ENCODE measurements at regions not wholly inside any gene's neighbourhood (a gene's known extent, or its start where the extent isn't known, plus 50 kb on each side); places are given as distances from the start of the nearest gene placed in this dataset.
"Not testable (repeated sequence)": the region's sequence is repeated elsewhere in the genome, so short reads cannot be mapped to it uniquely, and the experiment has no call there.

- DNase-seq, result no peak
- Histone ChIP-seq H3K9me3 (no peaks in the 10 kb centered on the region), H3K36me3 (no peaks in the 10 kb centered on the region), H3K4me1 (no peaks in the 10 kb centered on the region), H3K4me3 (no peak overlapping the region), H3K27ac (no peak overlapping the region), H3K27me3 (no peaks in the 10 kb centered on the region)
- intact Hi-C loops (cut with DNase I), result no loop called here
- 46 to 58% (median 53%) methylated on average over 4 of the region's 4 CpGs for WGBS, 4 donors
- no peak for ATAC-seq
- TF ChIP-seq POLR2A (IDR thresholded peaks at IDR 0.05) (no peak), CTCF (IDR thresholded peaks at IDR 0.05) (no peak)
Measured at GRCh38 chrX:3509934-3510333, 163.5 kb upstream of the MXRA5 start.

GRCh38 chrX:3504916-3505315, 158.5 kb upstream of the MXRA5 start:
- Histone ChIP-seq H3K4me3 (no peak overlapping the region), H3K27me3 (no peaks in the 10 kb centered on the region), H3K4me1 (peaks cover 0 to 5% (median 0%) of the 10 kb centered on the region in 12 donors), H3K9me3 (peaks cover 0 to 2% (median 0%) of the 10 kb centered on the region in 12 donors), H3K36me3 (no peaks in the 10 kb centered on the region), H3K27ac (no peak overlapping the region)
- intact Hi-C loops (cut with DNase I), result no loop called here
- no peak for ATAC-seq
- no peak for TF ChIP-seq POLR2A (IDR thresholded peaks at IDR 0.05)
- TF ChIP-seq CTCF (IDR thresholded peaks at IDR 0.05), result no peak
- WGBS, 4 donors, result 86 to 96% (median 91%) methylated on average over 3 of the region's 3 CpGs
- no peak for DNase-seq

- H3K27ac ChIP-seq, result peak overlapping the region in 3 of 12 donors; percentile 24 to 69 (median 34)
- DNase-seq, result peak; percentile 19 to 60 (median 53)
- no peak for TF ChIP-seq CTCF (IDR thresholded peaks at IDR 0.05)
- no peak for TF ChIP-seq POLR2A (IDR thresholded peaks at IDR 0.05)
- peak overlapping the region in 1 of 12 donors; percentile 19 for H3K4me3 ChIP-seq
- peak; percentile 24 to 88 (median 54) for ATAC-seq
- H3K9me3 ChIP-seq, result peaks cover 0 to 2% (median 0%) of the 10 kb centered on the region in 12 donors
- H3K4me1 ChIP-seq, result peaks cover 0 to 5% (median 0%) of the 10 kb centered on the region in 12 donors
- no peaks in the 10 kb centered on the region for H3K27me3 ChIP-seq
- intact Hi-C loops (cut with DNase I), result no loop called here
- 75 to 78% (median 77%) methylated on average over 21 of the region's 21 CpGs for WGBS, 4 donors
- H3K36me3 ChIP-seq, result no peaks in the 10 kb centered on the region
Measured at GRCh38 chrX:3501833-3502535, 155.5 kb upstream of the MXRA5 start.

GRCh38 chrX:3495836-3496769, 149.7 kb upstream of the MXRA5 start:
- H3K4me1 ChIP-seq; H3K27me3 ChIP-seq; DNase-seq; intact Hi-C loops (cut with DNase I); H3K4me3 ChIP-seq; H3K36me3 ChIP-seq; H3K9me3 ChIP-seq; ATAC-seq: not testable (repeated sequence)
- peak overlapping the region in 1 of 12 donors; percentile 30 for H3K27ac ChIP-seq
- WGBS, 4 donors, result 67 to 76% (median 71%) methylated on average over 12 of the region's 12 CpGs

Data from heart left ventricle (tissue), 16 donors.